NCI-H1694 treated with DMSO at 0.1 percent for 48 hours (cell line): ENCODE measurements at regions not wholly inside any gene's neighbourhood (a gene's known extent, or its start where the extent isn't known, plus 50 kb on each side); places are given as distances from the start of the nearest gene placed in this dataset.
"Not testable (repeated sequence)": the region's sequence is repeated elsewhere in the genome, so short reads cannot be mapped to it uniquely, and the experiment has no call there.

Experiments used
- DNase-seq: peaks from one replicate; lab custom pipeline; 2025; lab: John Stamatoyannopoulos, UW

DNA sequence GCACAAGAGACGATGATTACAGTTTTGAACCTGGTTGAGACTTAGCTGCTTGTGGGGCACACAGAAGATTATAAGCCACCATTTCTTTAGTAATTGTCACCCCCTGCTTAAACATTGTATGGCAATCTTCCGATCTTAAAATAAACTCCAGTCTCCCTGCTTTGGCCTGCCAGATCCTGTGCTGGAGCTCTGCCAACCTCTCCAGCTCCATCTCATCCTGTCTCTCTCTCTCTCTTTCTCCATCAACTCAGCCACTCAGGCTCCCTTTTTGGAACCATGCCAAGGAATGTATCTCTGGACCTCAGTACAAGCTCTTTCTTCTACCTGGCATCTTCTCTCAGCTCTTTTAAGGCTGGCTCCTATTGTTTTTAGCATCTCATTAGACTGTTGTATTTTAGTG lies 1053.2 kb downstream of the REEP3 start:
- DNase-seq = no peak

DNA sequence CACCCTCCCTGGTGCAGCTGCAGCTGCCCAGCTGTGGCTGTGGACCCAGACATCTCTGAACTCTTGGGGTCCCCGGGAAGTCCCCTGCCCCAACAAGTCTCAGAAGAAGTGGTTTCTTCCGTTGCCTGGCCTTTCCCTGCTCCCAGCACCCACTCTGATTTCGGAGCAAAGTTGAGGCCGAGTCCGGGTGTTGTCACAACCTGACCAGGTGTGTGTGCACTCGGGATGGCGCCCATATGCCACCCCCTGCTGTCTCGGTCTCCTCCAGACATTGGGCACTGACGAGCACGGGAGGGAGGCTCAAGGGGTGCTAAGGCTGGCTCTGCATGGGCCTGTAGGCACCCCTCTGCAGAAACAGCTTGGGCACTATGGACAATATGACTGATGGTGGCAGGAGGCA lies 1055.3 kb downstream of the REEP3 start:
- no peak for DNase-seq

DNA sequence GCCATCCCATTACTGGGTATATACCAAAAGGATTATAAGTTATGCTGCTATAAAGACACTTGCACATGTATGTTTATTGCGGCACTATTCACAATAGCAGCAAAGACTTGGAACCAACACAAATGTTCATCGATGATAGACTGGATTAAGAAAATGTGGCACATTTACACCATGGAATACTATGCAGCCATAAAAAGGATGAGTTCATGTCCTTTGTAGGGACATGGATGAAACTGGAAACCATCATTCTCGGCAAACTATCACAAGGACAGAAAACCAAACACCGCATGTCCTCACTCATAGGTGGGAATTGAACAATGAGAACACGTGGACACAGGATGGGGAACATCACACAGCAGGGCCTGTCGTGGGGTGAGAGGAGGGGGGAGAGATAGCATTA lies 1057.6 kb downstream of the REEP3 start:
- DNase-seq = not testable (repeated sequence)

GRCh38 chr10:64586934-64587503 lies 1065.8 kb downstream of the REEP3 start:
- no peak for DNase-seq

- DNase-seq = no peak
Measured at GRCh38 chr10:64594072-64594471, 1072.9 kb downstream of the REEP3 start.

DNA sequence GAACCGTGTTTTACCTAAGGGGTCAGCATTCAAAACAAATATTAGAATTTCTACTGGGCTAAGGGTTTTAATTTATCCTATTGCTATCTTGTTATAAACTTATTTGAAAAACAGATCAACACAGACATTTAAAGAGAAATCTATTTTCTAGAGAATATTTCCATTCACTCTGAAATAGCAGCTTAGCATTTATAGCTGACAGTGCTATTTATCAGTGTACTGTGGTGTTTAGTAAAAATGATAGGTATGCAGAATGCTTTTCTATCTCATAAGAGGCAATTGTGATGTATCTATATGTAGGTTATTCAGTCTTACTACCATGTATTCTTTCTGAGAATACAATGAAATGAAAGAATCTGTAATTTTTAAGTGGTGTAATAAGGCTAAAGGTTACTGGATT lies 1077.4 kb downstream of the REEP3 start:
- no peak for DNase-seq

DNA sequence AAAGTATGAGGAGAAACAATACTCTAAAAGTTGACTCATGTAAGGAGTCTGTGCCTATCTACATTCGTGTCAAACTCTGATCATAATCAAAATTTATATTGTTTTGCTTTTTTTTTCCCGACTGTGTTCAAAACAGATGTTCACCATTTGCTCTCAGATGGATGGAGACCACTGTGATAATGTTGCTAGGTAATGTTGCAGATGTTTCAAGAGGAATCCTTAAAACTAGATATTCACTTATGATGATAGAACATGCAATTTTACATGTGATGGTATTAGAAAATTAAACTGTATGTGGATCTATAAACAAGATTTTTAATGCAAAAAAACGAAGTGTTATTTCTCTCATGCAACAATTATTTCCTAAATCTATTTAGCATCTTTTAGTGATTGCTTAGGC lies 1080.1 kb downstream of the REEP3 start:
- no peak for DNase-seq

DNA sequence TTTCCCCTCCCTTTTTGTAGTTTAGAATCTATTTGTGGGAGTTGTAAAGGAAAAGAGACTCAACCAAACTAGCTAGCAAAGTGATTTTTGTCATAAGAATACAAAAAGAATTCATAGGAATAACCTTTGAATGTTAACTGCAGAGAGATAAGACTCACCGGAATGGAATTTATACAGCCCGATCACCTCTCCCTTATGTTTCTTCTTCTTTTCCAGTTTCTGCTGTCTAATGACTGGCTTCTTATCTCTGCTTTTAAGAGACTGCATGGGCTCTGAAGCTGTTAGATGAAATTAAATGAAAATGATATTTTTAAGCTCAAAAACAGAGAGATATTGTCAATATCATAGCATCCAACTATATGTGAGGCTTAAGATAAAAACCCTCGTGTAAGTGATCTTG lies 1095.9 kb downstream of the REEP3 start:
- no peak for DNase-seq

DNA sequence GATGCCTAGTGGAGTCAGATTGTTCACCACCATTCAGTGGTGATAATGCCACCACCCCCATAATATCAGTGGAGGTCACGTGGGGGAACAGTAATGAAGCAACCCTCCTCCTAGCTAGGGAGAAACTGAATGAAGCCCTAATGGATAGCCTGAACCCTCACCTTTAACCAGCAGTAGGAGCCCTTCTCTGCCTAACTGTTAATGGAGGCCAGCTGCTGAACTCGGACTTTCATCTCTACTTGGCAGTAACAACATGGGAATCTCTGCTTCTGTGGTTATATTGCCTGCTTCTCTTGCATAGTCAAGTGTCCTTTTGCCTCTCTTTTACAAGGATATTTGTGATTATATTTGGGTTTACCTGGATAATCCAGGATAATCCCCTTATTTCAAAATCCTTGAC lies 1097.9 kb downstream of the REEP3 start:
- no peak for DNase-seq

- no peak for DNase-seq
Measured at GRCh38 chr10:64626924-64627323, 1105.7 kb downstream of the REEP3 start.

DNA sequence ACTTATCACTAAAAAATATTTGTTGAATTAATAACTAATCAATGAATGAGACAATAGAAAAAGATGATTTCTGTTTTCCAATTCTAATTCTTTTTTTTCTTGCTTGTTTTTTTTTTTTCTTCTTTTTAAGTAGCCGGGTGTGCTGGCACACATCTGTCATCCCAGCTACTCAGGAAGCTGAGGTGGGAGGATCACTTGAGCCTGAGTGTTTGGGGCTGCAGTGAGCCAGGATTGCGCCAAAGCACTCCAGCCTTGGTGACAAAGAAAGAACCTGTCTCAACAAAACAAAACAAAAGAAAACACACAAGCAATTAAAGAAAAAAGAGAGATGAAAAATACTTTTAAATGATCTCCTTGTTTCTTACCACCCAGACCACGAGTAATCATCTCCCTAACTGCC lies 1109.3 kb downstream of the REEP3 start:
- DNase-seq = no peak

GRCh38 chr10:64635906-64636305 lies 1114.7 kb downstream of the REEP3 start:
- DNase-seq = no peak

- no peak for DNase-seq
Measured at GRCh38 chr10:64636461-64636860, 1115.3 kb downstream of the REEP3 start.

DNA sequence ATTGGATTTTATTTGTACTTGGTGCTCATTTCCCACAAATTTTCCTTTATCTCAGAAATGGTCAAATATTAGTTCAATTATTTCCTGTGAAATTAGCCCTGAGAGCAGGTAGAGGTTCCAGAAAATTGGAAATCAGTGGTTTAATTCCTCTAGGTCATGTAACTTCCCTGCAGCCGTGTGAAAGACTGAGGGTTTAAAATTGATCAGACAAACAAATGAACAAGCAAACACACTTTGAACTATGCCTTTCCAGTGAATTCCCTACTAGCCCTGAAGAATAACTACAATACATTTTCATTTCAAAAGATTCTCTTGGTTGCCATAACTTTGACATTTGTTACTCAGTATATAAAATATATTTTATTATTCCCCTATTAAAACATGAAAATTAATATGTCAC lies 1116.7 kb downstream of the REEP3 start:
- no peak for DNase-seq

- DNase-seq = no peak
Measured at GRCh38 chr10:64648915-64649314, 1127.7 kb downstream of the REEP3 start.

GRCh38 chr10:64658528-64658927 lies 1137.3 kb downstream of the REEP3 start:
- DNase-seq = no peak

GRCh38 chr10:64659311-64659710 lies 1138.1 kb downstream of the REEP3 start:
- DNase-seq = no peak

GRCh38 chr10:64682043-64682442 lies 1160.8 kb downstream of the REEP3 start:
- no peak for DNase-seq

- DNase-seq = no peak
Measured at GRCh38 chr10:64690194-64690593, 1169.0 kb downstream of the REEP3 start.

- no peak for DNase-seq
Measured at GRCh38 chr10:64699244-64699643, 1178.0 kb downstream of the REEP3 start.

DNA sequence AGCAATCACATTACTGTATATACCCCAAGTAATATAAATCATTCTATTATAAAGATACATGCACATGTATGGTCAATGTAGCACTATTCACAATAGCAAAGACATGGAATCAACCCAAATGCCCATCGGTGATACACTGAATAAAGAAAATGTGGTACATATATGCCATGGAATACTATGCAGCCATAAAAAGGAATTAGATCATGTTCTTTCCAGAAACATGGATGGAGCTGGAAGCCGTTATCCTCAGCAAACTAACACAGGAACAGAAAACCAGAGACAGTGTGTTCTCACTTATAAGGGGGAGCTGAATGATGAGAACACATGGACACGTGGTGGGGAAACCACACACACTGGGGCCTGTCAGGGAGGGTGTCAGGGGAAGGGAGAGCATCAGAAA lies 1180.9 kb downstream of the REEP3 start:
- DNase-seq = not testable (repeated sequence)

GRCh38 chr10:64708884-64709681 lies 1187.9 kb downstream of the REEP3 start:
- DNase-seq = no peak

GRCh38 chr10:64726466-64726865 lies 1205.3 kb downstream of the REEP3 start:
- DNase-seq = no peak

DNA sequence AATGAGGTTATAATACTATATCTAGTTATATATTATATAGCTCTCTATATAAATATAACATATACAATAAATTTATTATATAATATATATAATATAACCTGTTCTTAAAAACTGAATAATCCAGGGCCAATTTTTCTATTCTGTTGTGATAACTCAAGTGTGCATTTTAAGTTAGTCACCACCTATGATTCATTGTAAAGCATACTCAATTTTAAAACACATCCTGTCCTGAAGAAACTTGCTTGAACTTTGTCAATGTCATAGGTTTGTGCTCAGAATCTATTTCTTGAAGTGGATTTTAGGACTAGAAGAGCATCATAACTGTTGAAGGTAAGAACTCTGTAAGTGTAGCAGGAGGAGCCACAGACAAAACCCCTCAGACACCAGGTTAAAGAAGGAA lies 1209.8 kb downstream of the REEP3 start:
- DNase-seq = no peak
